ENCODE measurements at regions not wholly inside any gene's neighbourhood (a gene's known extent, or its start where the extent isn't known, plus 50 kb on each side); places are given as distances from the start of the nearest gene placed in this dataset.

- TF ChIP-seq TEAD4 (IDR thresholded peaks at IDR 0.05) (no peak), RAD21 (IDR thresholded peaks at IDR 0.05; ENCODE audit: low read depth) (no peak), USF1 (IDR thresholded peaks at IDR 0.05) (no peak), YY1 (IDR thresholded peaks at IDR 0.05; ENCODE audit: low read depth) (no peak)
Observed at GRCh38 chr2:150824118-150824517, 336.7 kb upstream of the RND3 start.

GRCh38 chr2:150817422-150817821, 330.0 kb upstream of the RND3 start:
- TF ChIP-seq TAF1 (IDR thresholded peaks at IDR 0.05; ENCODE audit: low read depth) (no peak), CREB1 (IDR thresholded peaks at IDR 0.05; ENCODE audit: low read depth) (no peak), FOXM1 (IDR thresholded peaks at IDR 0.05; ENCODE audit: borderline replicate concordance, low read depth) (no peak), MAX (IDR thresholded peaks at IDR 0.05) (no peak), ZBTB7A (IDR thresholded peaks at IDR 0.05; ENCODE audit: low read depth) (no peak), YY1 (IDR thresholded peaks at IDR 0.05; ENCODE audit: low read depth) (no peak), NFIC (IDR thresholded peaks at IDR 0.05) (no peak), TEAD4 (IDR thresholded peaks at IDR 0.05) (no peak)

GRCh38 chr2:150812664-150813367, 325.3 kb upstream of the RND3 start:
- TF ChIP-seq EGR1 (IDR thresholded peaks at IDR 0.05): no peak
- TF ChIP-seq RAD21 (IDR thresholded peaks at IDR 0.05; ENCODE audit: low read depth): no peak
- no peak for TF ChIP-seq YY1 (IDR thresholded peaks at IDR 0.05; ENCODE audit: low read depth)
- no peak for TF ChIP-seq MAX (IDR thresholded peaks at IDR 0.05)
- TF ChIP-seq FOXM1 (IDR thresholded peaks at IDR 0.05; ENCODE audit: borderline replicate concordance, low read depth): no peak
- TF ChIP-seq USF1 (IDR thresholded peaks at IDR 0.05): no peak
- no peak for TF ChIP-seq TEAD4 (IDR thresholded peaks at IDR 0.05)
- no peak for TF ChIP-seq TCF12 (IDR thresholded peaks at IDR 0.05; ENCODE audit: low read depth)
- no peak for TF ChIP-seq CREB1 (IDR thresholded peaks at IDR 0.05; ENCODE audit: low read depth)
- TF ChIP-seq EP300 (IDR thresholded peaks at IDR 0.05; ENCODE audit: borderline replicate concordance): no peak

GRCh38 chr2:150812066-150812465, 324.6 kb upstream of the RND3 start:
- TF ChIP-seq CREB1 (IDR thresholded peaks at IDR 0.05; ENCODE audit: low read depth) (no peak), TCF12 (IDR thresholded peaks at IDR 0.05; ENCODE audit: low read depth) (no peak), USF1 (IDR thresholded peaks at IDR 0.05) (no peak), NFIC (IDR thresholded peaks at IDR 0.05) (no peak), EP300 (IDR thresholded peaks at IDR 0.05; ENCODE audit: borderline replicate concordance) (no peak), ZBTB7A (IDR thresholded peaks at IDR 0.05; ENCODE audit: low read depth) (no peak)

- TF ChIP-seq RAD21 (IDR thresholded peaks at IDR 0.05; ENCODE audit: low read depth) (no peak), USF1 (IDR thresholded peaks at IDR 0.05) (no peak), TAF1 (IDR thresholded peaks at IDR 0.05; ENCODE audit: low read depth) (no peak), MAX (IDR thresholded peaks at IDR 0.05) (no peak), TEAD4 (IDR thresholded peaks at IDR 0.05) (no peak), NFIC (IDR thresholded peaks at IDR 0.05) (no peak), REST (IDR thresholded peaks at IDR 0.05; ENCODE audit: low read depth) (no peak), EGR1 (IDR thresholded peaks at IDR 0.05) (no peak), FOXM1 (IDR thresholded peaks at IDR 0.05; ENCODE audit: borderline replicate concordance, low read depth) (no peak), EP300 (IDR thresholded peaks at IDR 0.05; ENCODE audit: borderline replicate concordance) (no peak), CEBPB (IDR thresholded peaks at IDR 0.05) (no peak), YY1 (IDR thresholded peaks at IDR 0.05; ENCODE audit: low read depth) (no peak), TCF12 (IDR thresholded peaks at IDR 0.05; ENCODE audit: low read depth) (no peak), CREB1 (IDR thresholded peaks at IDR 0.05; ENCODE audit: low read depth) (no peak)
Observed at GRCh38 chr2:150811259-150811855, 323.9 kb upstream of the RND3 start.

- no peak for TF ChIP-seq CREB1 (IDR thresholded peaks at IDR 0.05; ENCODE audit: low read depth)
- TF ChIP-seq MAX (IDR thresholded peaks at IDR 0.05): no peak
- TF ChIP-seq YY1 (IDR thresholded peaks at IDR 0.05; ENCODE audit: low read depth): no peak
- TF ChIP-seq ZBTB7A (IDR thresholded peaks at IDR 0.05; ENCODE audit: low read depth): no peak
- TF ChIP-seq TCF12 (IDR thresholded peaks at IDR 0.05; ENCODE audit: low read depth): no peak
- no peak for TF ChIP-seq TEAD4 (IDR thresholded peaks at IDR 0.05)
- no peak for TF ChIP-seq USF1 (IDR thresholded peaks at IDR 0.05)
- no peak for TF ChIP-seq CEBPB (IDR thresholded peaks at IDR 0.05)
- no peak for TF ChIP-seq TAF1 (IDR thresholded peaks at IDR 0.05; ENCODE audit: low read depth)
- no peak for TF ChIP-seq EP300 (IDR thresholded peaks at IDR 0.05; ENCODE audit: borderline replicate concordance)
- no peak for TF ChIP-seq RAD21 (IDR thresholded peaks at IDR 0.05; ENCODE audit: low read depth)
- TF ChIP-seq NFIC (IDR thresholded peaks at IDR 0.05): no peak
- TF ChIP-seq EGR1 (IDR thresholded peaks at IDR 0.05): no peak
- TF ChIP-seq REST (IDR thresholded peaks at IDR 0.05; ENCODE audit: low read depth): no peak
- TF ChIP-seq FOXM1 (IDR thresholded peaks at IDR 0.05; ENCODE audit: borderline replicate concordance, low read depth): no peak
Observed at GRCh38 chr2:150809103-150809502, 321.6 kb upstream of the RND3 start.
